IPS-11a (cell line): ENCODE measurements at regions not wholly inside any gene's neighbourhood (a gene's known extent, or its start where the extent isn't known, plus 50 kb on each side); places are given as distances from the start of the nearest gene placed in this dataset.
"Not testable (repeated sequence)": the region's sequence is repeated elsewhere in the genome, so short reads cannot be mapped to it uniquely, and the experiment has no call there.

Source experiments
- H3K4me3 ChIP-seq: one replicate; pipeline ENCODE4 v1.5.1; 2013; ENCODE audit warnings: low read depth, low read length, control low read depth

DNA sequence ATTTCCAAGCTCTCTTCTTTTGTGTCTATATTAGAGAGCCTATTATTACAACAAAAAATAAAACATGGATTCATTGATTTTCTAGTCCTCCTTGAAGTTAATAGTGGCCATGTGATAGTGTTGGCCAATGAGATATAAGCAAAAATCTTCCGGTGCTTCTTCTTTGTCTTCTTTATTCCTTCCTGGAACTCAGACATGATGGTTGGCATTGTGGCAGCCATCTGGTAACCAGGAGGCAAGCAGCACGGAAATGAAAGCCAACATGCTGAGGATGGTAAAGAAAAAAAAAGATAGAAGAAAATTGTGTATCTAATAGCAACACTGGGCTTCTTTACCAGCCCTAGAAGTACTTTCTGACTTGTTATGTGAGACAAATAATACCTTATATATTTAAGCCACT lies 50.8 kb upstream of the SEL1L start:
- H3K4me3 ChIP-seq, result no peak overlapping the region

DNA sequence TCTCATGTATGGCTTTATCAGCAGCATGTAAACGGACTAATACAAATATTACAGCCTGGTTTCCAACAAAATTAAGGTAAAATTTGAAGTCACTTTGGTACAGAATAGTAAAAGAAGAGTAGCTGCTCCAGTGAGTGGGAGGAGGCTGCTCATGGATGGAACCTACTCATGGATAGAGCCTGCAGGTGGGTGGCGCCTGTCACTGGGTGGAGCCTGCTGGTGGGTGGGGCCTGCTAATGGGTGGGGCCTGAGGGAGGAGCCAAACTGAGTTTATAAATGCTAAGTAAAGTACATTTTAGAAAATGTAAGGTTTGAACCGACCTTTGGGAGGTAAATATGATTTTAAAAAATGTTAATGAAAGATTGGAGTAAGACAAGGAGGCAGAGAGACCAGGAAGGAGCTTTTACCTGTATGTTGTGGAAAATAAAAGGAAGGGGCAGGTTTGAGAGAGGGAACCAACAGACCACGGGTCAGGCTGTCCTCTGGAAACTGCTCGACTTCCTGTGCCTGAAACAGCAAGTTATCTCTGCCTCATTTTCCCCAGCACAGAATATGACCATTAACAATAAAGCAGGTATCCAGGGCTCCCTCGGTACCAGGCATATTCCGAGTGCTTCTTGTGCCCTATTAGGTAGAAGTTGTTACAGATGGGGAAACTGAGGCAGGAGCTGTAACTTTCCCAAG lies 55.9 kb upstream of the SEL1L start:
- H3K4me3 ChIP-seq, result no peak overlapping the region

DNA sequence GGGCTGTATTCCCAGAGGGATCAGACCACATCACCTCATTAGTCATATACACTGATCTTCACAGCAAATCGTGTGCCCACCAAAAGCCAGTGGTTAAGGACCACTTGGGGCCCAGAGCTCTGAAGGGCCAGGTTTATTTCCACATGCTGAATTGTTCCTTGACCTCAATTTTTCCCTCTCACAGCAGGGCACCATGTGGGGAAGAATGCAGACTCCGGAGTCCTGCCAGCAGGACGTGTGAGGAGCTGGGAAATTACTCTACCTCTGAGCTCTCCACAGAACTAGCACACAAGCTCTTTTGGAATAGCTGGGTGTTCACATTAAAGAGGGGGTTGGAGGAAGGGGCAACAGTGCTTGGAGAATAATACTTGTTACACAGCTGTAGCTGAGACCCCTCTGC lies 57.6 kb upstream of the SEL1L start:
- H3K4me3 ChIP-seq, result no peak overlapping the region

DNA sequence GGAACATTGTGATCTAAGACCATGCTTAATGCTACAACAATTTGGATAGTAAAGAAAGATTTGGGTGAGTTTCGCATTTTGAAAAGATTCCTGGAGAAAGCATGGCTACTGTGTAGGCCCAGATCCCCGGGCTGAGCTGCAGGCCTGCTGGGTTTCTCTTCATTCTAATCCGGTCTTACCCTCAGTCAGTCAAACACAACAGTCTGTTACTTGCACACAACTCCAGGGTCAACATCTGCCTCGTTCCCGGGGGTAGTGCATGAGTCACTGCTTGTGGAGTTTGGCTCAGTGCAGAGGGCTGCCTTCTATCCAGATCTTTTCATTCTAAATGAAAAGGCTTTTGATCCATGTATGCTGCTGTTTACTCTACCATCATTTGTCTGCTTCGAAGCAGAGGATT lies 60.4 kb upstream of the SEL1L start:
- no peak overlapping the region for H3K4me3 ChIP-seq

DNA sequence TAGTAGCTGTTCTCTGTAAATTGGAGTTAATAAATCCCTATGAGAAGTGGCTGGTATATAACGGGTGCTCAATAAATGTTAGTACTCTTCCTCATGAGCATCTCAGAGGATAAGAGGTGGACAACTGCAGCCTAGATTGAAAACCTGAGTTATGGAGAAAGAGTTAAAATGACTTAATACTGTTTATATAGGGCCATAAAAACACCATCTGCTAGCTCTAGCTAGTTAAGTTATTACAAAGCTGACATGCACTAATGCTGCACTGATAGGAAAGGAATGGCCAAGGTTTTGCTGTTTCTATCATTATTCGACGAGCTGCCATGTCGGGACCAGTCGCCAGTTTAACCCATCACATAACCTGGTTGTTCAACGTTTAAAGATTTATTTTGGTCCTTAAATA lies 72.0 kb upstream of the SEL1L start:
- H3K4me3 ChIP-seq, result no peak overlapping the region

DNA sequence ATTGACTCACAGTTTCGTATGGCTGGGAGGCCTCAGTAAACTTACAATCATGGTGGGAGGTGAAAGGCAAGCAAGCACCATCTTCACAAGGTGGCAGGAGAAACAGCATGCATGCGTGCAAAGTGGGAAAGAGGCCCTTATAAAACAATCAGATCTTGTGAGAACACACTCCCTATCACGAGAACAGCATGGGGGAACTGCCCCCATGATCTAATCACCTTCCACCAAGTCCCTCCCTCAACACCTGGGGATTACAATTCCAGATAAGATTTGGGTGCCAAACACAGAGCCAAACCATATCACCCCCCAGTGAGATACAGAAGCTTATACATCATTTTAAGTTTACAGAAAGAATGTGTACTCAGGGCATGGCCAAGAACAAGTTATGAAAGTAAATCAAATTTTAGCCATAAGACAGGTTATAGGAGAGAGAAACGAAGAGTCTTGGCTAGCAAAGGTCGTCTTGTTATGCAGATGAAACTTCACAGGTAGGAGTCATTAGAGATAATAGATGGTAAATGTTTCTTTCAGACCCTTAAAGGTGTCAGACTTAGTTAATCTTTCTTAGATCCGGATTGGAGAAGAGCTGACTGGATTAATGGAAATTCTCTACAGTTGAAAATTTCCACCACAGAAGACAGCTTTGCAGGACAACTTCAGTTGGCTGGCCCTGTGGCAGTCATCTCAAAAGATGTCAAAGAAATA lies 79.8 kb upstream of the SEL1L start:
- no peak overlapping the region for H3K4me3 ChIP-seq

DNA sequence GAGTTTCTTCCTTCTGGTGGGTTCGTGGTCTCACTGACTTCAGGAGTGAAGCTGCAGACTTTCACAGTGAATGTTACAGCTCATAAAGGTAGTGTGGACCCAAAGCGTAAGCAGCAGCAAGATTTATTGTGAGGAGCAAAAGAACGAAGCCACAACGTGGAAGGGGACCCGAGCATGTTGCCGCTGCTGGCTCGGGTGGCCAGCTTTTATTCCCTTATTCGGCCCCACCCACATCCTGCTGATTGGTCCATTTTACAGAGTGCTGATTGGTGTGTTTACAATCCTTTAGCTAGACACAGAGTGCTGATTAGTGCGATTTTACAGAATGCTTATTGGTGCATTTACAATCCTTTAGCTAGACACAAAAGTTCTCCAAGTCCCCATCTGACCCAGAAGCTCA lies 80.6 kb upstream of the SEL1L start:
- not testable (repeated sequence) for H3K4me3 ChIP-seq

DNA sequence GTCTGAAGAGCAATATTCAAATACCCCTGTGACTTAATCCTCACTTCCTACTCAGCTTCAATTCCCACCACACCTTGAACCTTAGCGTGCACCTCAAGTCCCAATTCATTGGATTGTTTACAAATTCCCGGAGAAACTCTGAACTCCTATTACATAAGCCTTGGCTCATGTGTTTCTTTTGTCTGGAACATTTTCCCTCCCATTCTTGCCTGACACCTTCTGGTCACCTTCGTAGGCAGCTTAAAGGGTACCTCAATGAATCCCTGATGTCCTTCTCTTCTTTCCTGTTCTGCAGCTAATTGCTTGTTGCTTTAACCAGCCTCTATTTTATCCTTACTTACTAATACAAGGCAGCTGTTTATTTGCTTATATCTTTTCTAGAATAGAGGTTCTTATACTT lies 85.0 kb upstream of the SEL1L start:
- H3K4me3 ChIP-seq, result no peak overlapping the region

DNA sequence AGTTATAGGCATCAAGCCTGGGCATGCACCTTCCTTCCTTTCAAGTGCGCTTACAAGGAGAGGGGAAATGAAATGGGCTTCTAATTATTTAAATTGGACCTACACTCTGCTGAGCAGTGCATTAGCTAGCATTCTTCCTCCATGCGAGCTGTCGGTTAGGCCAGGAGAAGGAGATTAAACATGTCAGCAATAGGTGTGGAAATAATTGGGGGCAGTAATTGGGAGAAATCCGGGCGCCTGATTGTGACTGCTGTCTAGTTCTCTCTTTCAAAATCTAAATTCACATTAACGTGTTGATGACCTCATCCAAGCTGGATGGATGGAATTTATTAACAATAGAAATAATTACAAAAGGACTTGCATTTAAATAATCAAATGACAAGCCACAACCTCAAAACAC lies 86.2 kb upstream of the SEL1L start:
- no peak overlapping the region for H3K4me3 ChIP-seq

DNA sequence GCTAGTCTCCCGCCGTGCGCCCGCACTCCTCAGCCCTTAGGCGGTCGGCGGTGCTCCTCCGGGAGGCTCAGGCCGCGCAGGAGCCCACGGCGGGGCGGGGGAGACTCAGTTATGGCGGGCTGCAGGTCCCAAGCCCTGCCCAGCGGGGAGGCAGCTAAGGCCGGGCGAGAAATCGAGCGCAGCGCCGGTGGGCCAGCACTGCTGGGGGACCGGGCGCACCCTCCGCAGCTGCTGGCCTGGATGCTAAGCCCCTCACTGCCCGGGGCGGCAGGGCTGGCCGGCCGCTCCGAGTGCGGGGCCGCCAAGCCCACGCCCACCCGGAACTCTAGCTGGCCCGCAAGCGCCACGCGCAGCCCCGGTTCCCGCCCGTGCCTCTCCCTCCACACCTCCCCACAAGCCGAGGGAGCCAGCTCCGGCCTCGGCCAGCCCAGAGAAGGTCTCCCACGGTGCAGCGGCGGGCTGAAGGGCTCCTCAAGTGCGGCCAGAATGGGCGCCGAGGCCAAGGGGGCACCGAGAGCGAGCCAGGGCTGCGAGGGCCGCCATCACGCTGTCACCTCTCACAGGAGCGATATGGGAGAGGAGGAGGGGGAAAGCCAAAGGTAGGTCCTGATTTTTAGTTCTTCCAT lies 90.2 kb upstream of the SEL1L start:
- not testable (repeated sequence) for H3K4me3 ChIP-seq

DNA sequence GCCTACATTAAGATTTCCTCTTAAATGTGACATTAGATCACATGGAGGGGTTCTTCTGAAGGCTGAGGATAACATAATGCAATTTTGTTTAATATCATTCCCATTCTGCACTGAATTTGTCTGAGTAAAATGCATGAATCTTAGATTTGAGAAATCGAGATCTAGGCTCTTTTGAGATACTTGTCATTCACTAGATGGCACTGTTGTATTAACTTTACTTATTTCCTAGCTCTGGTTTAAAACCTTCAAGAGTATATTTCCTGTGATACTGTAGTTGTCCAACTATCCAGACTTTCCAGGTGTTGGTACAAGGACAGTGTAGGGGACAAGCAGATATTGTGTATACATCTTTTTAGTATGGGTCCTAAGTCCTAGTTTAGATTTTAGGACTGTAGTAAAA lies 91.7 kb upstream of the SEL1L start:
- no peak overlapping the region for H3K4me3 ChIP-seq

DNA sequence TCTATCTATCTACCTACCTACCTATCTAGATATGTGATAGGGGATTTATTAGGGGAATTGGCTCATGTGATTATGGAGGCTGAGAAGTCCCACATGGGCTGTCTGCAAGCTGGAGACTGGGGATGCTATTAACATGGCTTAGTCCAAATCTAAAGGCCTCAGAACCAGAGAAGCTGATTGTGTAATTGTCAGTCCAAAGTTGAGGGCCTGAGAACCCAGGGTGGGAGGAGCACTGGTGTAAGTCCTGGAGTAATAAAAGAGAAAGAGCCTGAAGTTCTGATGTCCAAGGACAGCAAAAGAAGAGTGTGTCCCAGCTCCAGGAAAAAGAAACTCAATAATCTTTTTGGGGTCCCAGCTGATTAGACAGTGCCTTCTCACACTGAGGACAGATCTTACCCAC lies 98.5 kb upstream of the SEL1L start:
- no peak overlapping the region for H3K4me3 ChIP-seq

DNA sequence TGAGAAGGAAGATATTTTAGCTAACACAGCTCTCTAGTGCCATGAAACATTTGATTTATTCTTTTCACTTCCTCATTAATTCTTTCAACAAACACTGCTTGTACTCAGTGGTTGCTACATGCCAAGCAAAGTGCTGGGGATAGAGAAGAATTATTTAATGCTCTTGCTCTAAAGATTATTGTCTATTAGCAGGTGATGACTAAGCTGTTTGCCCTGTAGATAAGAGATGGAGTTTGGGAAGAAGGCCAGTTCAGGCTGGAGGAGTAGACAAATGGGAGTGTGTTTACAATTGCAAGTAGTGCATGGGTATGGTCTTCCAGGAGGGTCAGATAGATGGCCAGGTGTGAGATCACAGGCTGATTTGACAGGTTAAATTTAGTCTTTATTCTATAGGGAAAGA lies 99.8 kb upstream of the SEL1L start:
- H3K4me3 ChIP-seq, result no peak overlapping the region

DNA sequence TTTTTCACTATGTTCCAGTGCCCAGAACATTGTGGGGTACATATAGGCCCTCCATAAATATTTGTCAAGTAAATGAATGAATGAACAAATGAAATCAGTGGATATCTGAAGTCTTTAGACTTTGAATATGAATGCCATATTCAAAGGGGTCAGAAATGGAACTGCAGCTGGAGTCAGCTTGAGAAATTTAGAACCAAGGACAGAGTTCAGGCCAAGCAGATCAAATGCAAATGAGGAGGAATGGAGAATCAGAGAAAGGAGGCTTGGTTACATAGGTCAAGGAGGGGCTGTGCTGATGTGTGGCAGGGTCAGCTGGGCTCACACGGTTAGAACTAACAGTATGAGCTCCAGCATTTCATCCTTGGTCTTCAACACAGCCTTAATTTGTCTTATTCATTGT lies 104.0 kb upstream of the SEL1L start:
- no peak overlapping the region for H3K4me3 ChIP-seq

DNA sequence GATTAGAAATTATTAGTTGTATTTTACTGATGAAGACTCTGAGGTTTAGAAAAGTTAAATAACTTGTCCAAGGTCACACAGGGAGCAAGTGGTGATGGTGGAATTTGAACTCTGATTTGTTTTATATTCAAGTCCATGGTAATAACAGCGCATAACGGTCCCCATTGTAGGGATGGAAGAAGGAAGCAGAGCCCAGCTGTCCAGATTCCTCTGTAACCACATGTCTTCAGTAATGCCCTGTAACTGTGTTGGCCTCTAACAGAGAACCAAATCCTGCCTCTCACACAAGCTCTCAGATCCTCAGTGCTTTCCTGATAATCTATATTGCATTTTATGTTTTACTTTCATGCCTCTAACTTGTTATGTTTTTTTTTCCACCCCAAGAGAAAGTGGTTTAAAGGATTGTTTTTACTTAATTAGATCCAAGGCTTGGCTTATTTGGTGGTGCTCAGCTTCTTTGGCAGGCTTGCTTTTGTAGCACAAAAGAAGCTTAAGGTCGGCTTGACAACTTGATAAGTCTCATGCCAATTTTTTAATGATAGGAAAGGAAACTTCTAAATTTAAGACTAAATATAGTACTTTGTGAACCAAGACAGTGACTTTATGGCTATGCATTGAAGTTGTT lies 105.1 kb upstream of the SEL1L start:
- H3K4me3 ChIP-seq, result no peak overlapping the region

DNA sequence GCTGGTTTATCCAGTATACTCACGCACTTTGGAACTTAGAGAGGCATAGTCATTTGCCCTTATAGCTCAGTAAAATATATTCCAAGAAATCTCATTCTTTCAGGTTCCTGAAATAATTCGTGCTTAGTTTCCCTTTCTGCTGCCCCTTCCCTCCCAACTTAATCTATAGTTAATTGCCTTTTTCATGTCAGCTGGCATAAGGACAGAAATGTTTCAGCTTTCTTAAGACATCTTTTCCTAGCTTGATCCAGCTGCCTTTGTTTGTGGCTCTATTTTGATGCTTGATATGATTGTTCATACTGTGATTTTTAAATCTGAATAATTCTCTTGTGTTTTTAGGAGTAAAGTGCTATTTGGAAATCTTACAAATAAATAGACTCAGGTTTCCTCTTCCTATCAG lies 120.0 kb upstream of the SEL1L start:
- H3K4me3 ChIP-seq, result no peak overlapping the region

DNA sequence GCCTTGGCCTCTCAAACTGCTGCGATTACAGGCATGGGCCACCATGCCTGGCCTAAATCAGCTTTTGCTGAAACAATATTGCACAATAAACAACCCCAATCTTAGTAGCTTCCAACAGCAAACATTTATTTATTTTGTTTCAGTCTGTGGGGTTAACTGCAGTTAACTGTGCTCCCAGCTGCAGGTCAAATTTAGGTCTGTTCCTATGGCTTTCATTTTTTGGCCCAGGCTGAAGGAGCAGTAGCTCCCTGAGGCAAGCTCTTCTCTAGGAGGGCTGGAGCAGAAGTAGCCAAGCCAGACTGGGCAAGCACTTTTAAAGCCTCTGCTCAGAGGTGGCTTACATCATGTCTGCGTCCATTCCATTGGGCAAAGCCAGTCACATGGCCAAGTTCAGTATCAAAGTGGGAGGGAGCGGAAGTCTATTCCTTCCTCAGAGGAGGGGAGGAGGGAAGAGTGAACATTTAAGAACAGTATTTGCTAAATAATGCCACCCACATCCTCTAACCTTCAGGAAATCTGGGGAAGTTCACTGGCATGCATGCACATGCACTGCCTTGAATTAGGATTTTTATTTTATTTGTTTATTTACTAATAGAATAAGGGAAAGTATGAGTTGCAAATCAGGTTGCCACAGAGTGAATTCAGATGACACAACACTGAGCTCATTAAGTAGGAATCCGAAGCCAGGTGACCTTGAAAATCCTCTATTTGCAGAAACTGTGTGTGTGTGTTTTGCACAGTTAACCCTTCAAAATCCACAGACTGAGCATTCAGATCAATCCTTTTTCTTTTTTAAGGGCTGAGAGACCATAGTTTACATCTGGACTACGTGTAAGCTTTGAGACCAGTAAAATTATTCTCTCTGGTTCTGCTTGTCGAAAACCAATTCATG lies 122.0 kb upstream of the SEL1L start:
- no peak overlapping the region for H3K4me3 ChIP-seq

DNA sequence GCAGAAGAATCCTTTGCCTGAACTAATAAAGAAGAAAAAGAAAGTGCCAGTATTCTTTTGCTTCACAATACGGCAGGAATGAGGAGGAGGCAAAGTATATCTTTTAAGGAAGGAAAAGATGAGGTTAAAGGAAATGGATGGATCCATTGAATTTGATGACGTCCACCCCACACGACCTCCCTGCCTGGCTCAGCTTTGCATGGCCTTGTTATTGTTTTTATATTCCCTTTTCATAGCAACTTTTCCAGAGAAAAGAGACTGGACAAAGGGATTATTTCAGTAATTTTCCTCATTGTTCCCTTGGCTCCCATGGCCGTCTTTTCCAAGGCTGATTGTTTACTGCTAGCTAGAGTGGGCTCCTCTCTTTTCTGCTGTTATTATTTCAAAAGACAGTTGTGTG lies 123.2 kb upstream of the SEL1L start:
- H3K4me3 ChIP-seq, result no peak overlapping the region

DNA sequence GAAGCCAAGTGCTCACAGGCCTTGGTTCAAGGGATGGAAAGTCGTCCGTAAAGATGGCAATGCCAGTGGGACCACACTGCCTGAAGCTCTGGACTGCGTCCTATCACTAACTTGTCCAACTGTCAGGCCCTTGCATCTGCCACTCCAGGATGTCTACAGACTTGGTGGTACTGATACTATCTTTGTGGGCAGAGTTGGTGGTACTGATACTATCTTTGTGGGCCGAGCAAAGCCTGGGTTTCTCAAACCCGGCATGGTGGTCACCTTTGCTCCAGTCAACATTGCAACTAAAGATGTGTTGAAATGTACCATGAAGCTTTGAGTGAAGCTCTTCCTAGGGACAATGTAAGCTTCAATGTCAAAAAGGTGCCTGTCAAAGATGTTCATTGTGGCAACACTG lies 128.4 kb upstream of the SEL1L start:
- H3K4me3 ChIP-seq, result no peak overlapping the region

DNA sequence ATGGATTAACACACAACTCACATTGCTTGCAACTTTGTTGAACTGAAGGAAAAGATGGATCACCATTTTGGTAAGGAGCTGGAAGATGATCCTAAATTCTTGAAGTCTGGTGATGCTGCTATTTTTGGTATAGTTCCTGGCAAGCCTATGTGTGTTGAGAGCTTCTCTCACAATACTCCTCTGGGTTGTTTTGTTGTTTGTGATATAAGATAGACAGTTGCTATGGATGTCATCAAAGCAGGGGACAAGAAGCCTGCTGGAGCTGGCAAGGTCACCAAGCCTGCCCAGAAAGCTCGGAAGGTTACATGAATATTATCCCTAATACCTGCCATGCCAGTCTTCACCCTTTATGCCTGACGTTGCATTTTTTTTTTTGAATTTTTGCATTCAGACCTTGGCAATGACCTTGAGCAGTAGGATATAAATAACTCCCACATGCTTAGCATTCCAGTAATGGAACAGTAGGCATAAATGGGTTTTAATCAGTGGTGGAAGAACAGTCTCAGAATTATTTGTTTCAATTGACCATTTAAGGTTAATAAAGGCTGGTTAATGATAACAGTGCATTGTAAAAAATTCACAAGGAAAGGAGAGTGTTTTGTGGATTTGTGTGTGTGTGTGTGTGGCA lies 129.0 kb upstream of the SEL1L start:
- no peak overlapping the region for H3K4me3 ChIP-seq
